Smooth muscle cell (in vitro differentiated cells): ENCODE measurements at regions not wholly inside any gene's neighbourhood (a gene's known extent, or its start where the extent isn't known, plus 50 kb on each side); places are given as distances from the start of the nearest gene placed in this dataset.

Experiments
- DNase-seq: peaks from one replicate; lab custom pipeline; 2025; ENCODE audit not compliant: unreplicated experiment; lab: John Stamatoyannopoulos, UW
- H2AFZ ChIP-seq: fragments of 200-600 bp; sonication (generic); 2 replicates; pipeline ENCODE4 v1.6.0; 2016; ENCODE audit warnings: antibody characterized with exemption, low read depth, mild to moderate bottlenecking
- H3F3A ChIP-seq: fragments of 200-600 bp; sonication (generic); 2 replicates; pipeline ENCODE4 v1.6.0; 2017; ENCODE audit warnings: antibody characterized with exemption, low read depth
- H3K27ac ChIP-seq: fragments of 200-600 bp; sonication (generic); 2 replicates; pipeline ENCODE4 v1.5.1; 2016; ENCODE audit warnings: low read depth, mild to moderate bottlenecking
- H3K27me3 ChIP-seq: fragments of 200-600 bp; sonication (generic); 2 replicates; pipeline ENCODE4 v1.6.1; 2016; ENCODE audit warnings: low read depth, mild to moderate bottlenecking
- H3K36me3 ChIP-seq: fragments of 200-600 bp; sonication (generic); 2 replicates; pipeline ENCODE4 v1.5.1; 2016; ENCODE audit warnings: low read depth
- H3K4me1 ChIP-seq: fragments of 200-600 bp; sonication (generic); 2 replicates; pipeline ENCODE4 v1.5.1; 2016; ENCODE audit warnings: low read depth
- H3K4me2 ChIP-seq: fragments of 200-600 bp; sonication (generic); 2 replicates; pipeline ENCODE4 v1.6.0; 2016; ENCODE audit warnings: mild to moderate bottlenecking
- H3K4me3 ChIP-seq: fragments of 200-600 bp; sonication (generic); 2 replicates; pipeline ENCODE4 v1.5.1; 2016; ENCODE audit warnings: mild to moderate bottlenecking
- H3K79me2 ChIP-seq: fragments of 200-600 bp; sonication (generic); 2 replicates; pipeline ENCODE4 v1.6.0; 2016; ENCODE audit warnings: low read depth, mild to moderate bottlenecking
- H3K9ac ChIP-seq: fragments of 200-600 bp; sonication (generic); 2 replicates; pipeline ENCODE4 v1.6.0; 2016; ENCODE audit warnings: low read depth
- H3K9me3 ChIP-seq: fragments of 200-600 bp; sonication (generic); replicated peaks from 2 replicates; pipeline ENCODE4 v1.5.1; 2016; ENCODE audit warnings: low read depth
- H4K20me1 ChIP-seq: fragments of 200-600 bp; sonication (generic); 2 replicates; pipeline ENCODE4 v1.6.0; 2016; ENCODE audit warnings: low read depth
- CTCF ChIP-seq: fragments of 200-600 bp; sonication (generic); IDR thresholded peaks from 2 replicates; pipeline ENCODE4 v1.5.1; 2017; ENCODE audit warnings: borderline replicate concordance, mild to moderate bottlenecking, antibody characterized with exemption; ENCODE audit not compliant: insufficient read depth, poor library complexity, severe bottlenecking
- WGBS: methylation state at CpG from one replicate; pipeline ENCODE4 v1.1.7; 2016; ENCODE audit warnings: low lambda C conversion rate; 5-methylcytosine and 5-hydroxymethylcytosine counted together

GRCh38 chr4:19348746-19349145, 903.0 kb upstream of the SLIT2 start:
- no peaks in the 10 kb centered on the region for H3K9me3 ChIP-seq
- H2AFZ ChIP-seq = no peak overlapping the region
- no peak overlapping the region for H3K9ac ChIP-seq
- H3K79me2 ChIP-seq = no peaks in the 10 kb centered on the region
- H3K27ac ChIP-seq = no peak overlapping the region
- H3K4me2 ChIP-seq = no peak overlapping the region
- H3K4me1 ChIP-seq = no peaks in the 10 kb centered on the region
- no peaks in the 10 kb centered on the region for H3K36me3 ChIP-seq
- no peak for TF ChIP-seq CTCF
- no peaks in the 10 kb centered on the region for H3K27me3 ChIP-seq
- DNase-seq = no peak
- no peaks in the 10 kb centered on the region for H3F3A ChIP-seq
- H3K4me3 ChIP-seq = no peak overlapping the region
- H4K20me1 ChIP-seq = no peaks in the 10 kb centered on the region

GRCh38 chr4:19346636-19347035, 905.1 kb upstream of the SLIT2 start:
- Histone ChIP-seq H3K27me3 (no peaks in the 10 kb centered on the region), H3K27ac (no peak overlapping the region), H3K36me3 (no peaks in the 10 kb centered on the region), H3K9ac (no peak overlapping the region), H4K20me1 (no peaks in the 10 kb centered on the region), H3K4me2 (no peak overlapping the region), H2AFZ (no peak overlapping the region), H3F3A (no peaks in the 10 kb centered on the region), H3K4me3 (no peak overlapping the region), H3K9me3 (no peaks in the 10 kb centered on the region), H3K79me2 (no peaks in the 10 kb centered on the region), H3K4me1 (no peaks in the 10 kb centered on the region)
- 92% methylated on average over 3 of the region's 3 CpGs for WGBS
- no peak for DNase-seq
- TF ChIP-seq CTCF = no peak

DNA sequence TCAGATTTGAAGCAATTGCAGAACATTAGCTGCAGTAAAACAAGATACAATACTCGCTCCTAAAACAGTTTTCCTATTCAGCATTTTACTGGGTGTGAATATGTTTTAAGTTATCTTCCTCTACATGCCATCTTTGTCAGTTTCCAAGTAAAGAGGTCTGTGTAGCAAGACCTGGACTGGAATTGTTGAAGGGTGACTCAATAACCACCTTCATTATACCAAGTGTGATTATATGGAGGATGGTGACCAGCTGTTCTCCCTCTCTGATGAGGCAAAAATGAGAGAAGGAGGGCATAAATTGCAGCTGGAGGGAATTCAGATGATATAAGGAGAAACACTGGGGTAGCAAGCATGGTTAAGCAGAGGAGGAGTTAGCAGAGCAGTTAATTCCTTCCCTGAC, 922.1 kb upstream of the SLIT2 start:
- no peak for DNase-seq
- Histone ChIP-seq H2AFZ (no peak overlapping the region), H3K27me3 (no peaks in the 10 kb centered on the region), H4K20me1 (no peaks in the 10 kb centered on the region), H3K9me3 (no peaks in the 10 kb centered on the region), H3K4me2 (no peak overlapping the region), H3K27ac (no peak overlapping the region), H3K4me3 (no peak overlapping the region), H3K9ac (no peak overlapping the region), H3F3A (no peaks in the 10 kb centered on the region), H3K4me1 (no peaks in the 10 kb centered on the region), H3K36me3 (no peaks in the 10 kb centered on the region), H3K79me2 (no peaks in the 10 kb centered on the region)
- TF ChIP-seq CTCF = no peak
- WGBS = 84% methylated on average over 1 of the region's 1 CpG

DNA sequence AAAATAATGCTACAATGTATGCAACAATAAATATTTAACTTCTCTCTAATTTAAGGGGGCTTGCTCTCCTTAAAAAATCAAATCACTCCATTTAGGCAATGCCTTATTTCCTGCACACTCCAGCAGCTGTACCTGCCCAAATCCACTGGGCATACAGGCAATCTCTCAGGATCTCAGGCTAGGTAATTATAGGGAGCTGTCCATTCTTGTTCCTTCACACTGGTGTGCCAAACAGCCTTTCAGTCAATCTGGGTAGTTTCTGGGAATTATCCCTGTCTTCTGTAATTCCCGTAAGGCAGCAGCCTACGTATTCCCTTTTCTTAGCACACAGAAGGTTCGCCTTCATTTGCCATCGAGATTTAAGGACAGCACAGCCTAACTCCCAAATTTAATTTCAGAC, 922.6 kb upstream of the SLIT2 start:
- Histone ChIP-seq H3K9ac (no peak overlapping the region), H3K36me3 (no peaks in the 10 kb centered on the region), H3K4me2 (no peak overlapping the region), H3K79me2 (no peaks in the 10 kb centered on the region), H3K27me3 (no peaks in the 10 kb centered on the region), H3K4me3 (no peak overlapping the region), H3K4me1 (no peaks in the 10 kb centered on the region), H3F3A (no peaks in the 10 kb centered on the region), H3K27ac (no peak overlapping the region), H4K20me1 (no peaks in the 10 kb centered on the region), H2AFZ (no peak overlapping the region), H3K9me3 (no peaks in the 10 kb centered on the region)
- 95% methylated on average over 4 of the region's 4 CpGs for WGBS
- DNase-seq = no peak
- no peak for TF ChIP-seq CTCF
